Activated CD4-positive, alpha-beta T cell treated with anti-CD3 and anti-CD28 coated beads for 36 hours (primary cell): ENCODE measurements at regions not wholly inside any gene's neighbourhood (a gene's known extent, or its start where the extent isn't known, plus 50 kb on each side); places are given as distances from the start of the nearest gene placed in this dataset.
"Not testable (repeated sequence)": the region's sequence is repeated elsewhere in the genome, so short reads cannot be mapped to it uniquely, and the experiment has no call there.

Experiments used
- ATAC-seq: fragments of 200-7000 bp; cut with Tn5 transposase; one replicate; pipeline ENCODE4 v1.10.0; 2021; ENCODE audit warnings: mild to moderate bottlenecking, moderate library complexity
- CTCF ChIA-PET: fragments of 350-600 bp; sonication (Branson Sonifier 250); formaldehyde crosslinking; loops from one replicate; lab custom pipeline; 2021; ENCODE audit warnings: antibody characterized with exemption; lab: Charles Lee
- POLR2A ChIA-PET: fragments of 350-600 bp; sonication (Branson Sonifier 250); formaldehyde crosslinking; loops from one replicate; lab custom pipeline; 2021; ENCODE audit warnings: antibody characterized with exemption, inconsistent platforms; lab: Charles Lee
- DNase-seq: peaks from one replicate; pipeline ENCODE4 v3.0.0-alpha.2; 2020
- H3K27ac Mint-ChIP-seq: one replicate; pipeline ENCODE4 v1.8.0; 2021; ENCODE audit warnings: mixed read lengths
- H3K27me3 Mint-ChIP-seq: one replicate; pipeline ENCODE4 v1.8.0; 2021; ENCODE audit warnings: mixed read lengths
- H3K36me3 Mint-ChIP-seq: one replicate; pipeline ENCODE4 v1.8.0; 2021; ENCODE audit warnings: low read depth, mixed read lengths
- H3K4me1 Mint-ChIP-seq: one replicate; pipeline ENCODE4 v1.8.0; 2021; ENCODE audit warnings: mixed read lengths
- H3K4me3 Mint-ChIP-seq: one replicate; pipeline ENCODE4 v1.8.0; 2021; ENCODE audit warnings: mild to moderate bottlenecking, moderate library complexity, mixed read lengths
- H3K9me3 Mint-ChIP-seq: one replicate; pipeline ENCODE4 v1.8.0; 2021; ENCODE audit warnings: low read depth, mixed read lengths
- intact Hi-C, 2 experiments: fragments of 100-400 bp; cut with DNase I in 1 of 2; cut with micrococcal nuclease in 1 of 2; formaldehyde crosslinking; loops; one replicate each; pipeline versions ENCODE4 v1.14.2 to v1.15.1; 2022 to 2024; cut with DNase I, micrococcal nuclease

DNA sequence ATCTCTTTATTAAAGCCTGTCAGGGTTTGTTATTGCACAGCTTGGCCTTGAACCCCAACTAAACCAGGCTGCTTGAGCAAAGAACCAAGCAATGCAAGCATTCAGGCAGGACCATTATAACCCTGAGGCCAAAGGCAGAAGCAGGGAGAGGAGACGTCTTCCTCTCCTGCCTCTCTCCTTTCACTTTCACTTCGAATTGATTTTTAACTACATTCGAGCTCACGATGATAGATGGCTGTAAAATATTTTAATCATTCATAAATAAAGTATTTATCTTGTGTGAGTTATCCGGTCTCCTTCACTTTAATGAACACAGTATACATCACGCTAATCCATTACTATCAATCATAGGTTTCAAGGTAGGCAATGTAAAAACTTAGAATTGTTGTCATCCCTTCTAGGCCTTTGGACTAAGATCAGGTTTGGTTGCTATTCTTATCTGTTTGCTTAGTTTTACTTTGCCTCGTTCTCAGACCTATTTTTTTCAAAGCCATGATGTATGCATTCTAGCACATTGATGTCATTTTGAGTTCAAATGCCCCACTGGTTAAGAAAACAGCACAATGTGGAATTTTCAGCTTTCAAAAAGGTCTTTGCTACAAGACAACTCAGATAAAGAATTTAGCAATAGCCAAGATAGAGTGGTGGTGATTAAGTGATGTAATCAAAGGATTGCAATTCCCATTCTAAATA is 480.2 kb upstream of the RUNX1 start:
- CTCF ChIA-PET: interaction anchor here (0.6 to 0.7 kb wide), 2 partner anchors 447 to 478 kb away, joined by 3 to 5 read pairs; no protein-coding TSS in a partner anchor
- H3K36me3 Mint-ChIP-seq: no peaks in the 10 kb centered on the region
- peaks cover 44% of the 10 kb centered on the region for H3K4me1 Mint-ChIP-seq
- H3K27ac Mint-ChIP-seq: peak overlapping the region; percentile 93
- POLR2A ChIA-PET: interaction anchor here (0.8 kb wide), 1 partner anchor 57 kb away, joined by 3 read pairs; no protein-coding TSS in a partner anchor
- H3K9me3 Mint-ChIP-seq: no peaks in the 10 kb centered on the region
- peak; percentile 18 for DNase-seq
- H3K4me3 Mint-ChIP-seq: peak overlapping the region; percentile 75
- ATAC-seq: peak; percentile 42
- intact Hi-C loops: loop anchor here in 1 of 2 experiments (2.0 to 5.0 kb wide), 5 partner anchors 102 to 642 kb away; partner anchors contain the start of gene SETD4
- no peaks in the 10 kb centered on the region for H3K27me3 Mint-ChIP-seq

DNA sequence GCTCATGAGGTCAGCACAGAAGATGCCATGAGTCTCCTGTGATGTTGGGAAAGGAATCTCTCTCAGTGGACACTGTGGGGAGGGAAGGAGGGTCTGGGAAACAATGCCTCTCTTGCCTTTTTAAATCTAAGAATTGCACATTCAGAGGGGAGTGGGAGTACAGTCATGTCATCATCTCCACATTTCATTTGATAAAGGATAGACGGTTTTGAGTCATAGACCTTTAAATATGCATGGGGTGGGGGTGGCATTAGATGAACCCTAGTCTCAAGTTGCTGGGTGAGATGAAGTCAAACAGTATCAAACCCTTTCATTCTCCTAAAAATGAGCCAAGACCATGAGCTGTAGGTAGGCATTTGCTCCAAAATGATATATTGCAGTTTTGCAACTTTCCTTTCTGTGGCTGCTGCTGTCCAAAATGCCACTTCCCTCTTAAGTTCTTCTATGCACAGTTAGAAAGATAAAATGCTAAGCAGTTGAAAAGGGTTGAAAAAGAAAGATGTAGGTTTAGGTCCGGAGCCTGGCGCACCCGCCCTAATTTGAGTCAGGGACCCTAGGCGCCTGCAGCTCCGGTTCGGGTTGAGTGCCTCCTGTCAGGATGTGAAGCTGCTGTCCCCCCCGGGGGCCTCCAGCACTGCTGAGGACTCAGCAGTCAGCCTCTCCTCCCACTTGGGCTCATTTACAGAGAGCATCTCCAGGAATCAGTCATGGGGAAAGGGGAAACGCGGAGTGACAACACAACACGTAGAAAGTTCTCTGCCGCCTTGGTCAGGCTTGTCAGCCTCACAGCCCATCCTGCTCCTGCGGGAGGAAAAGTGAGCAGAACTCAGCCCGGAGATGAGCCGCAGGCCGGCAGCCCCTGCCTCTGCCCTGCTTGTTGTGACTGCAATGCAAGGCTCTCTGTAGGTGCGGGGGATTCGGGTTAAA is 479.3 kb upstream of the RUNX1 start:
- peaks cover 44% of the 10 kb centered on the region for H3K4me1 Mint-ChIP-seq
- POLR2A ChIA-PET: interaction anchor here (0.5 to 0.8 kb wide), 2 partner anchors 56 to 524 kb away, joined by 3 to 21 read pairs; no protein-coding TSS in a partner anchor
- H3K36me3 Mint-ChIP-seq: no peaks in the 10 kb centered on the region
- no peaks in the 10 kb centered on the region for H3K9me3 Mint-ChIP-seq
- peak; percentile 79 for DNase-seq
- intact Hi-C loops: loop anchor here in 1 of 2 experiments (1.0 to 5.0 kb wide), 10 partner anchors 17 to 721 kb away; partner anchors contain the start of gene SETD4
- peak; percentile 88 for ATAC-seq
- H3K4me3 Mint-ChIP-seq: peak overlapping the region; percentile 75
- no peaks in the 10 kb centered on the region for H3K27me3 Mint-ChIP-seq
- peak overlapping the region; percentile 93 for H3K27ac Mint-ChIP-seq
- CTCF ChIA-PET: interaction anchor here (0.6 kb wide), 3 partner anchors 16 to 448 kb away, joined by 3 read pairs; no protein-coding TSS in a partner anchor

DNA sequence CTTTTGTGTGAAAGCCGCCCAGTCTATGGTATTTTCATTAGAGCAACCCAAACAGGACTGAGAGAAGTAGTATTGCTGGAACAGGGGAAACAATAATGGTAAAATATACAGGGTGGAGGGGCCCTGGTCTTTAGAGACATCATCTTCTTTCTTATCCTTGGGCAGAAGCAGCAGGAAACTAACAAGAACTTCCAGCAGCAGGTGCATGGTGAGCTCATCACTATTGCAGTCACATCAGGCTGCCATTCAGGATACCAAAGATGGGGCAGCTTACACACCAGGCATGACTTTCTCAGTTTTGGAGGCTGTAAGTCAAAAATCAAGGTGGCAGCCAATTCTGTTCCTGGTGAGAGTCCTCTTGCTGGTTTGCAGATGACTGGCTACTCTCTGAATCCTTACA is 478.3 kb upstream of the RUNX1 start:
- peaks cover 44% of the 10 kb centered on the region for H3K4me1 Mint-ChIP-seq
- POLR2A ChIA-PET: no interaction called here
- H3K27me3 Mint-ChIP-seq: no peaks in the 10 kb centered on the region
- H3K36me3 Mint-ChIP-seq: no peaks in the 10 kb centered on the region
- no peak for DNase-seq
- peak overlapping the region; percentile 93 for H3K27ac Mint-ChIP-seq
- peak overlapping the region; percentile 9 for H3K4me3 Mint-ChIP-seq
- CTCF ChIA-PET: no interaction called here
- no peak for ATAC-seq
- no peaks in the 10 kb centered on the region for H3K9me3 Mint-ChIP-seq
- intact Hi-C loops: loop anchor here in 1 of 2 experiments (5.0 kb wide), 4 partner anchors 100 to 640 kb away; no protein-coding TSS in a partner anchor

DNA sequence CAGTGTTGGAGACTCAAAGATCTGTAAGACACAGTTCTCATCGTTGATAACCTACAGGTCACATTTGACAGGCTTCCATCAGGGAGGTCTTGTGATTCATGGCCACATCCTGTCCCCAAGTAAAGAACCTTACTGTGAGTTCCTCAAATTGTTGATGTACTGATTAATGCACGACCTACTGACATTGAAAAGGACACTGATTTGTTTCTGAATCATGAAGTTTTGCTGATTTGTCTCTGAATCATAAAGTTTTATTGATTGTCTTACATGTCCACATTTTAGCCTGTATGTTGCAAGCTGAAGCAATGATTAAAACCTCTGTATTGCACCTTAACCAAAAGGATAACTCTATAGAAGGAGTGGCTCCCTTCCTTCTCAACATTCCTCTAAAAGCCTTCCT is 476.3 kb upstream of the RUNX1 start:
- Mint-ChIP-seq H3K36me3 (no peaks in the 10 kb centered on the region), H3K27me3 (no peaks in the 10 kb centered on the region), H3K9me3 (no peaks in the 10 kb centered on the region), H3K4me3 (no peak overlapping the region), H3K27ac (no peak overlapping the region), H3K4me1 (peaks cover 41% of the 10 kb centered on the region)
- no peak for DNase-seq
- ChIA-PET CTCF (no interaction called here), POLR2A (no interaction called here)
- peak; percentile 30 for ATAC-seq
- intact Hi-C loops: loop anchor here in 1 of 2 experiments (5.0 kb wide), 4 partner anchors 98 to 638 kb away; no protein-coding TSS in a partner anchor

DNA sequence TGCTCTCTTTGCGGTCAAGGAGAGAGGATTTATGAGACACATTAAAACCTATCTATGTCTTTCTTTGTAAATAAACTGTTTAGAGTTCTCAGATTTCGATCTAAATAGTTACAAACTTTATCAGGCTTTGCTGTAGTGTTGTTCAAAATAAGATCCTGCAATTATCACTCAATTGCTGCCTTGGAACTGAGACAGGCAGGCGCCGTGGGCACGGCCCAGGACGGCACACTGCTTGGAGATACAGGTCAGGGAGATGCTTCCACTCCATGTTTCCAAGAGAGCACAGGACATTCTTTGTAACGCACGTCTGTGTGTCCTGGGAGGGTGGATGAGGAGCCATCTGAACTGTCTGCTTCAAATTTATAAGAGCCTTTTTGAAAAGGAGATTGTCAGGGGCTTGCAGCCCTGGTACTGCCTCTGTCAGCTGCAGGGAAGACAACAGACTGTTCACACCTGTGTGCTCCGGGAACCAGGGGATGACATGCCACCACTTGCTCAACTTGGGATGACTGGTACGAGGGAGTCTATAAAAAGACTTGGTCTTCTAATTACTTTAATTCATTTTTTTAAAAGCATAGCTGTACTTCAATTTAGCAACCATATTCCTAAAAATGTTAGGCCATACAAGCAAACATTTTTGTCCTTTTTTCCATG is 472.9 kb upstream of the RUNX1 start:
- no peak overlapping the region for H3K27ac Mint-ChIP-seq
- no peaks in the 10 kb centered on the region for H3K27me3 Mint-ChIP-seq
- ATAC-seq (no peak), DNase-seq (no peak)
- no peak overlapping the region for H3K4me3 Mint-ChIP-seq
- intact Hi-C loops: no loop called here
- no peaks in the 10 kb centered on the region for H3K9me3 Mint-ChIP-seq
- CTCF ChIA-PET: no interaction called here
- POLR2A ChIA-PET: no interaction called here
- no peaks in the 10 kb centered on the region for H3K36me3 Mint-ChIP-seq
- peaks cover 17% of the 10 kb centered on the region for H3K4me1 Mint-ChIP-seq

DNA sequence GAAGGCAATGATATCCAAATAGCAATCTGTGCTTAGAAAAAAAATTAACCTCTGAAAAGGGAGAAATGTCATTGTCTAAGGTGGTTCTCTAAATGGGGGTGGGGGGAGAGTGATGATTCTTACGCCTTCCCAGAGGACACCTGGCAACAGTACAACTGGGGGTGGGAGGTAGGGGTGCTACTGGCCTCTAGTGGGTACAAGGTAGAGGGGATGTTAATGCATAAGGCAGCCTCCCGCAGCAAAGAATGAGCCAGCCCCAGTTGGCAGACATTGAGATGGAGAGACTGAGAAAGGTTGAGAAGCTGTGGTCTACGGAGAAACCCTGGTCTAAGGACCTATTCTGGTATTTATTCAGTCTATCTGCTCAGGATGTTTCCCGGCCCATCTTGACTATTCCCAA is 472.2 kb upstream of the RUNX1 start:
- H3K27me3 Mint-ChIP-seq: no peaks in the 10 kb centered on the region
- no peaks in the 10 kb centered on the region for H3K9me3 Mint-ChIP-seq
- intact Hi-C loops: no loop called here
- CTCF ChIA-PET: no interaction called here
- DNase-seq: no peak
- POLR2A ChIA-PET: no interaction called here
- H3K4me3 Mint-ChIP-seq: no peak overlapping the region
- no peaks in the 10 kb centered on the region for H3K36me3 Mint-ChIP-seq
- H3K4me1 Mint-ChIP-seq: peaks cover 17% of the 10 kb centered on the region
- ATAC-seq: no peak
- no peak overlapping the region for H3K27ac Mint-ChIP-seq

DNA sequence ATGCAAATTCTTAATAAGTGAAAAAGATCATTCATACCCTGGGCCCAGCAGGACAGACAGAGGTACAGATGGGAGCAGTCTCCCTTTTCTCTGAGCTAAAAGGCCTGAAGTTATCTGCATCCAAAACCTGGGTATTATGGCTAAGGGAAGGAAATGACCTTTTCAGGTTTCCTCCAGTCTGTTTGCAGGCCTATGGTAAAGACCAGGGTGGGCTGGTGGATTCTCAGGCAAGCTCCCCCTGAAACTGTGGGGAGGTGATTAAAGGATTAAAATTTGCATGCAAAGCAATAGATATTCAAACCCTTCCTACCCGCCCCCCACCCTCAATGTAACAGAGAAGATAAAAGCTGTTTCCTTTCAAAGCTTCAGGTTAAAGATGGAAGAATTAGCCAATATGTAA is 471.8 kb upstream of the RUNX1 start:
- DNase-seq (no peak), ATAC-seq (no peak)
- ChIA-PET POLR2A (no interaction called here), CTCF (interaction anchor here (0.8 kb wide), 1 partner anchor 16 kb away, joined by 5 read pairs; no protein-coding TSS in a partner anchor)
- intact Hi-C loops: no loop called here
- no peak overlapping the region for H3K27ac Mint-ChIP-seq
- H3K36me3 Mint-ChIP-seq: no peaks in the 10 kb centered on the region
- H3K27me3 Mint-ChIP-seq: no peaks in the 10 kb centered on the region
- peaks cover 14% of the 10 kb centered on the region for H3K4me1 Mint-ChIP-seq
- no peak overlapping the region for H3K4me3 Mint-ChIP-seq
- no peaks in the 10 kb centered on the region for H3K9me3 Mint-ChIP-seq

DNA sequence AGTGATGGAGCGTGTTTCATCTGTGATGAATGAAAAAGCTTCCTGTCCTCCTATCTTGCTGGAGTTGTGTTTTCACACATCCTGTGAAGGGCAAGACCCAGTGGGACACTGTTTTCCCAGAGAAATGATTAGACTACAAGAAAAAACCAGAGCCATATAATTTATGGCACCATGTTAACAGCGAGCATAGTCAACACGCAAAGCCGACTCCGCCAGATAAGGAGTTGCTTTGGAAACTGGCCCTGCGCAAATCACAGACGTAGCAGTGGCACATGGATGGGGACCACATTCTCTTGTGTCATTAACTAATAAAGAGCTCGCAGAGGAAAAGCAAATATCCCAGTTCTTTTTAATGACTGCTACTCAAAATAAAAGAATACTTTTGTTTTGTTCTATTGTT is 471.2 kb upstream of the RUNX1 start:
- Mint-ChIP-seq H3K9me3 (no peaks in the 10 kb centered on the region), H3K27ac (no peak overlapping the region), H3K4me3 (no peak overlapping the region), H3K27me3 (no peaks in the 10 kb centered on the region), H3K36me3 (no peaks in the 10 kb centered on the region), H3K4me1 (peaks cover 8% of the 10 kb centered on the region)
- intact Hi-C loops: no loop called here
- ChIA-PET CTCF (interaction anchor here (0.8 kb wide), 1 partner anchor 15 kb away, joined by 5 read pairs; no protein-coding TSS in a partner anchor), POLR2A (no interaction called here)
- ATAC-seq: no peak
- DNase-seq: no peak

DNA sequence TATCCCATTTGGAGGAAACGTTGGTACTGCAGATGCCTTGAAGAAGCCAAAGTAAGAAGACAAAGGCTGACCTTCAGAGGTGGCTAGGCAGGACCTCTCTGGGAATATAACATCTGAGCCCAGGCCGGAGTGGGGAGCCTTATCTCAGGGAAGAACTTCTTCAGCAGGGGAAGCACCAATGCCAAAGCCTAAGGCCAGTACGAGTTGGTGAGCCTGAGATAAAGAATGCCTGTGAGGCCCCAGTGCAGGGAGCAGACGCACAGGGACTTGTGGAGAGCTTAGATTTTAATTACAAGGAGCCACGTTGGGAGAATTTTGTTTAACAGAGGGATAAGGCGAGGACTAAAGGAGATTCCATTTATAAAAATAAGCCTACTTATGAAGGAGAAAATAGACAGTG is 468.8 kb upstream of the RUNX1 start:
- H3K27ac Mint-ChIP-seq: no peak overlapping the region
- H3K27me3 Mint-ChIP-seq: no peaks in the 10 kb centered on the region
- no peak for DNase-seq
- CTCF ChIA-PET: interaction anchor here (0.7 kb wide), 1 partner anchor 66 kb away, joined by 3 read pairs; no protein-coding TSS in a partner anchor
- intact Hi-C loops: no loop called here
- H3K36me3 Mint-ChIP-seq: no peaks in the 10 kb centered on the region
- H3K4me1 Mint-ChIP-seq: peaks cover 4% of the 10 kb centered on the region
- POLR2A ChIA-PET: no interaction called here
- no peak for ATAC-seq
- no peaks in the 10 kb centered on the region for H3K9me3 Mint-ChIP-seq
- H3K4me3 Mint-ChIP-seq: no peak overlapping the region

DNA sequence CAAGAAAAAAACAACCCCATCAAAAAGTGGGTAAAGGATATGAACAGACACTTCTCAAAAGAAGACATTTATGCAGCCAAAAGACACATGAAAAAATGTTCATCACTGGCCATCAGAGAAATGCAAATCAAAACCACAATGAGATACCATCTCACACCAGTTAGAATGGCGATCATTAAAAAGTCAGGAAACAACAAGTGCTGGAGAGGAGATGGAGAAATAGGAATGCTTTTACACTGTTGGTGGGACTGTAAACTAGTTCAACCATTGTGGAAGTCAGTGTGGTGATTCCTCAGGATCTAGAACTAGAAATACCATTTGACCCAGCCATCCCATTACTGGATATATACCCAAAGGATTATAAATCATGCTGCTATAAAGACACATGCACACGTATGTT is 467.2 kb upstream of the RUNX1 start:
- H3K36me3 Mint-ChIP-seq, intact Hi-C loops, H3K4me3 Mint-ChIP-seq, DNase-seq, ATAC-seq, H3K27me3 Mint-ChIP-seq, CTCF ChIA-PET, POLR2A ChIA-PET, H3K27ac Mint-ChIP-seq, H3K9me3 Mint-ChIP-seq: not testable (repeated sequence)
- H3K4me1 Mint-ChIP-seq: peaks cover 12% of the 10 kb centered on the region

DNA sequence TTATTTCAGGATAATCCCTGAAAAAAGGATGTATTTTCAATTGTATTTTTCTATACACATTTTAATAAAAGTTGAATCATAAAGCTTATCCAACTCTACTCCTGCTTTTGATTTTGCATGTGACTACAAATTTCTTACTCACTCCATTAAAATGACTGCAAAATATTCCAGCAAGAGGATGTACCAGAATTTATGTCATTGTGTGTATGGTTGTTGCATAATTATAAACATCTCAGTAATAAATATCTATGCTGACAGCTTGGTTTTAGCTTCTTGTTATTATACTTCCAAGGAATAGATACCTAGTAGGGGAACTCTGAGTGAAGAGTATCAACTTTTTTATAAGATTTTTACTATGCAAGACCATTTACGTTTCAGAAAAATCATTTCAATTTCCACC is 463.2 kb upstream of the RUNX1 start:
- Mint-ChIP-seq H3K4me3 (no peak overlapping the region), H3K36me3 (no peaks in the 10 kb centered on the region), H3K9me3 (no peaks in the 10 kb centered on the region), H3K27ac (no peak overlapping the region), H3K27me3 (no peaks in the 10 kb centered on the region), H3K4me1 (peaks cover 31% of the 10 kb centered on the region)
- ATAC-seq (no peak), DNase-seq (no peak)
- ChIA-PET CTCF (interaction anchor here (0.7 to 1.0 kb wide), 3 partner anchors 9 to 767 kb away, joined by 3 to 6 read pairs (median 3); no protein-coding TSS in a partner anchor), POLR2A (interaction anchor here (0.5 kb wide), 1 partner anchor 870 kb away, joined by 3 read pairs; no protein-coding TSS in a partner anchor)
- intact Hi-C loops: no loop called here
